Natural killer cell treated with Interleukin-12 subunit alpha and Interleukin-12 subunit beta and Interleukin-15 and Interleukin-18, amount 100 ng/mL, for 72 hours (primary cell): ENCODE measurements at regions not wholly inside any gene's neighbourhood (a gene's known extent, or its start where the extent isn't known, plus 50 kb on each side); places are given as distances from the start of the nearest gene placed in this dataset.
A peak's percentile ranks its signal among the peaks of the same experiment; 100 is the strongest.

Source experiments
- ATAC-seq, 2 donors: fragments of 150-1000 bp; cut with Tn5 transposase in 1 of 2; sonication (Bioruptor Pico), chemical (Tn5 transposase) in 1 of 2; 2 replicates each; pipeline ENCODE4 v1.10.0; 2021
- DNase-seq: peaks from one replicate; pipeline ENCODE4 v3.0.0; 2022; ENCODE audit warnings: low spot score
- H3K27ac Mint-ChIP-seq, 2 donors: 1 replicate in 1 of 2; 2 replicates in 1 of 2; pipeline ENCODE4 v1.8.0; 2022; ENCODE audit warnings: mixed read lengths in 2 of 2, mild to moderate bottlenecking in 1 of 2, moderate library complexity in 1 of 2
- H3K27me3 Mint-ChIP-seq, 2 donors: 1 replicate in 1 of 2; 2 replicates in 1 of 2; pipeline ENCODE4 v1.8.0; 2022; ENCODE audit warnings: mixed read lengths in 2 of 2
- H3K36me3 Mint-ChIP-seq: one replicate; pipeline ENCODE4 v1.8.0; 2022; ENCODE audit warnings: mixed read lengths
- H3K4me1 Mint-ChIP-seq, 2 donors: 1 replicate in 1 of 2; 2 replicates in 1 of 2; pipeline ENCODE4 v1.8.0; 2022; ENCODE audit warnings: low read depth in 2 of 2, mixed read lengths in 2 of 2, mild to moderate bottlenecking in 1 of 2
- H3K4me3 Mint-ChIP-seq: one replicate; pipeline ENCODE4 v1.8.0; 2022; ENCODE audit warnings: mixed read lengths
- H3K9me3 Mint-ChIP-seq: 2 replicates; pipeline ENCODE4 v1.8.0; 2022; ENCODE audit warnings: mixed read lengths

- peak; percentile 78 for DNase-seq
- peaks cover 0 to 5% of the 10 kb centered on the region in 2 donors for H3K27me3 Mint-ChIP-seq
These were observed 228.7 kb downstream of the HAUS1 start for GRCh38 chr18:46332921-46333341.

GRCh38 chr18:46333431-46334135, 229.4 kb downstream of the HAUS1 start:
- no peaks in the 10 kb centered on the region for H3K9me3 Mint-ChIP-seq
- H3K27me3 Mint-ChIP-seq = peaks cover 0 to 5% of the 10 kb centered on the region in 2 donors
- H3K4me3 Mint-ChIP-seq = peak overlapping the region; percentile 73
- H3K36me3 Mint-ChIP-seq = no peaks in the 10 kb centered on the region
- DNase-seq = peak; percentile 85
- H3K4me1 Mint-ChIP-seq = peaks cover 51 to 57% of the 10 kb centered on the region in 2 donors
- H3K27ac Mint-ChIP-seq = peak overlapping the region; percentile 7 to 61
- ATAC-seq = peak; percentile 76 to 86

More at GRCh38 chr18:46332921-46333341, 228.7 kb downstream of the HAUS1 start:
- Mint-ChIP-seq H3K36me3 (no peaks in the 10 kb centered on the region), H3K9me3 (no peaks in the 10 kb centered on the region), H3K27ac (peak overlapping the region; percentile 7 to 61), H3K4me1 (peaks cover 44 to 52% of the 10 kb centered on the region in 2 donors), H3K4me3 (peak overlapping the region; percentile 73)
- ATAC-seq = peak; percentile 41 to 42

GRCh38 chr18:46334868-46335281, 230.7 kb downstream of the HAUS1 start:
- ATAC-seq (peak in 1 of 2 donors; percentile 11), DNase-seq (peak; percentile 60)
- H3K4me1 Mint-ChIP-seq = peaks cover 64 to 66% of the 10 kb centered on the region in 2 donors
- H3K27ac Mint-ChIP-seq = peak overlapping the region; percentile 97 to 99
- H3K36me3 Mint-ChIP-seq = no peaks in the 10 kb centered on the region
- H3K27me3 Mint-ChIP-seq = peaks cover 0 to 5% of the 10 kb centered on the region in 2 donors
- H3K4me3 Mint-ChIP-seq = peak overlapping the region; percentile 96
- H3K9me3 Mint-ChIP-seq = no peaks in the 10 kb centered on the region

GRCh38 chr18:46335534-46336101, 231.4 kb downstream of the HAUS1 start:
- H3K4me3 Mint-ChIP-seq = peak overlapping the region; percentile 96
- peak overlapping the region; percentile 97 to 99 for H3K27ac Mint-ChIP-seq
- no peaks in the 10 kb centered on the region for H3K36me3 Mint-ChIP-seq
- DNase-seq = peak; percentile 79
- H3K9me3 Mint-ChIP-seq = no peaks in the 10 kb centered on the region
- peak; percentile 67 to 78 for ATAC-seq
- peaks cover 0 to 5% of the 10 kb centered on the region in 2 donors for H3K27me3 Mint-ChIP-seq
- H3K4me1 Mint-ChIP-seq = peaks cover 71 to 72% of the 10 kb centered on the region in 2 donors

- Mint-ChIP-seq H3K4me1 (peaks cover 78 to 80% of the 10 kb centered on the region in 2 donors), H3K27me3 (peaks cover 0 to 5% of the 10 kb centered on the region in 2 donors), H3K9me3 (no peaks in the 10 kb centered on the region), H3K4me3 (peak overlapping the region; percentile 96), H3K27ac (peak overlapping the region; percentile 97 to 99), H3K36me3 (no peaks in the 10 kb centered on the region)
- DNase-seq (peak; percentile 68), ATAC-seq (no peak)
These were observed 232.3 kb downstream of the HAUS1 start for GRCh38 chr18:46336278-46337111.

GRCh38 chr18:46337271-46337670, 233.1 kb downstream of the HAUS1 start:
- peaks cover 79 to 84% of the 10 kb centered on the region in 2 donors for H3K4me1 Mint-ChIP-seq

GRCh38 chr18:46338205-46338604, 234.0 kb downstream of the HAUS1 start:
- peak overlapping the region; percentile 97 to 99 for H3K27ac Mint-ChIP-seq

More at GRCh38 chr18:46337271-46337670, 233.1 kb downstream of the HAUS1 start:
- H3K9me3 Mint-ChIP-seq = no peaks in the 10 kb centered on the region
- peak overlapping the region; percentile 97 to 99 for H3K27ac Mint-ChIP-seq
- H3K36me3 Mint-ChIP-seq = no peaks in the 10 kb centered on the region
- no peaks in the 10 kb centered on the region for H3K27me3 Mint-ChIP-seq
- DNase-seq = peak; percentile 49
- peak overlapping the region; percentile 96 for H3K4me3 Mint-ChIP-seq
- ATAC-seq = no peak

GRCh38 chr18:46338766-46339165, 234.6 kb downstream of the HAUS1 start:
- Mint-ChIP-seq H3K36me3 (no peaks in the 10 kb centered on the region), H3K9me3 (no peaks in the 10 kb centered on the region), H3K27me3 (no peaks in the 10 kb centered on the region), H3K4me3 (peak overlapping the region; percentile 96), H3K4me1 (peaks cover 83 to 85% of the 10 kb centered on the region in 2 donors), H3K27ac (peak overlapping the region; percentile 97 to 99)
- DNase-seq (peak; percentile 69), ATAC-seq (peak; percentile 40 to 50)

More at GRCh38 chr18:46338205-46338604, 234.0 kb downstream of the HAUS1 start:
- Mint-ChIP-seq H3K4me3 (peak overlapping the region; percentile 96), H3K4me1 (peaks cover 81 to 83% of the 10 kb centered on the region in 2 donors), H3K9me3 (no peaks in the 10 kb centered on the region), H3K36me3 (no peaks in the 10 kb centered on the region), H3K27me3 (no peaks in the 10 kb centered on the region)
- ATAC-seq (no peak), DNase-seq (no peak)

GRCh38 chr18:46340716-46341115, 236.5 kb downstream of the HAUS1 start:
- no peak for ATAC-seq
- Mint-ChIP-seq H3K9me3 (no peaks in the 10 kb centered on the region), H3K4me1 (peaks cover 83 to 89% of the 10 kb centered on the region in 2 donors), H3K4me3 (no peak overlapping the region), H3K36me3 (no peaks in the 10 kb centered on the region), H3K27ac (peak overlapping the region; percentile 97 to 99), H3K27me3 (no peaks in the 10 kb centered on the region)
- peak; percentile 34 for DNase-seq

GRCh38 chr18:46341986-46342525, 237.9 kb downstream of the HAUS1 start:
- no peaks in the 10 kb centered on the region for H3K9me3 Mint-ChIP-seq
- H3K36me3 Mint-ChIP-seq = no peaks in the 10 kb centered on the region
- H3K4me3 Mint-ChIP-seq = no peak overlapping the region
- H3K4me1 Mint-ChIP-seq = peaks cover 81 to 90% of the 10 kb centered on the region in 2 donors
- ATAC-seq = no peak
- H3K27ac Mint-ChIP-seq = peak overlapping the region; percentile 97 to 99
- H3K27me3 Mint-ChIP-seq = no peaks in the 10 kb centered on the region
- DNase-seq = peak; percentile 59

- peaks cover 67 to 88% of the 10 kb centered on the region in 2 donors for H3K4me1 Mint-ChIP-seq
- H3K27ac Mint-ChIP-seq = peak overlapping the region; percentile 97 to 99
- DNase-seq (no peak), ATAC-seq (peak in 1 of 2 donors; percentile 1)
- H3K4me3 Mint-ChIP-seq = peak overlapping the region; percentile 84
- no peaks in the 10 kb centered on the region for H3K27me3 Mint-ChIP-seq
- H3K36me3 Mint-ChIP-seq = no peaks in the 10 kb centered on the region
- no peaks in the 10 kb centered on the region for H3K9me3 Mint-ChIP-seq
These were observed 239.3 kb downstream of the HAUS1 start for GRCh38 chr18:46343456-46343855.

- peak overlapping the region; percentile 97 to 99 for H3K27ac Mint-ChIP-seq
These were observed 239.8 kb downstream of the HAUS1 start for GRCh38 chr18:46343931-46344372.

More at GRCh38 chr18:46343931-46344372, 239.8 kb downstream of the HAUS1 start:
- H3K27me3 Mint-ChIP-seq = no peaks in the 10 kb centered on the region
- ATAC-seq = peak; percentile 88 to 89
- peak overlapping the region; percentile 84 for H3K4me3 Mint-ChIP-seq
- H3K4me1 Mint-ChIP-seq = peaks cover 62 to 88% of the 10 kb centered on the region in 2 donors
- no peaks in the 10 kb centered on the region for H3K9me3 Mint-ChIP-seq
- H3K36me3 Mint-ChIP-seq = no peaks in the 10 kb centered on the region
- peak; percentile 87 for DNase-seq
